Esophagus muscularis mucosa (tissue), 4 donors: ENCODE measurements at regions not wholly inside any gene's neighbourhood (a gene's known extent, or its start where the extent isn't known, plus 50 kb on each side); places are given as distances from the start of the nearest gene placed in this dataset.
"Not testable (repeated sequence)": the region's sequence is repeated elsewhere in the genome, so short reads cannot be mapped to it uniquely, and the experiment has no call there.

Source experiments
- CTCF ChIP-seq, 3 experiments: fragments of 200-600 bp in 2 of 3; fragments of 450-650 bp in 1 of 3; sonication (generic) in 2 of 3; IDR thresholded peaks; one replicate each; pipeline ENCODE4 v1.5.1; 2017 to 2019; ENCODE audit warnings: antibody characterized with exemption in 3 of 3, mild to moderate bottlenecking in 2 of 3, moderate library complexity in 1 of 3
- EP300 ChIP-seq: sonication (generic); formaldehyde crosslinking; IDR thresholded peaks from one replicate; pipeline ENCODE4 v1.6.1; 2017; ENCODE audit warnings: antibody characterized with exemption
- POLR2A ChIP-seq: fragments of 450-650 bp; IDR thresholded peaks from one replicate; pipeline ENCODE4 v1.6.1; 2017; ENCODE audit warnings: antibody characterized with exemption, moderate library complexity, mild to moderate bottlenecking, low read depth
- POLR2AphosphoS5 ChIP-seq, 2 donors: sonication (generic); formaldehyde crosslinking; IDR thresholded peaks; one replicate each; pipeline ENCODE4 v1.6.1; 2017; ENCODE audit warnings: antibody characterized with exemption in 2 of 2

- TF ChIP-seq CTCF (IDR thresholded peaks at IDR 0.05); POLR2AphosphoS5 (IDR thresholded peaks at IDR 0.05); EP300; POLR2A: not testable (repeated sequence)
Measured at GRCh38 chr14:19162920-19163319, 195.7 kb downstream of the POTEM start.
